ENCODE measurements at regions not wholly inside any gene's neighbourhood (a gene's known extent, or its start where the extent isn't known, plus 50 kb on each side); places are given as distances from the start of the nearest gene placed in this dataset.

DNA sequence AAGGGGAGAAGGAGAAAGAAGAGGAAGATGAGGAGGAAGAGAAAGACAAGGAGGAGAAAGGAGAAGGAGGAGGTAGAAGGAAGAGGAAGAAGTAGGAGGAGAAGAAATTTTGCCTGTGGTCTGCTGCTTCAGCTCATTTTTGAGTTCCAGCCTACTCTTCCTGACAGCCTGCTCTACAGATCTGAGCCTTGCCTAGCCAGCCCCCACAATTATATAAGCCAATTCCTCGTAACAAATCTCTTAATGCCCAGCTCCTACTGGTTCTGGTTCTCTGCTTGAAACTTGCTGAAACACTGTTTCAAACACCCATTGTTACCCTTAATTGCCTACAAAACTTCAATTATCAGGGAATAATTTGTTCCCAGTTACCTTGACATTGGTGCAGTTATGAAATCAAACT, 1014.2 kb upstream of the CELF4 start:
- TF ChIP-seq CTCF (IDR thresholded peaks at IDR 0.05) = no peak
- TF ChIP-seq POLR2A (IDR thresholded peaks at IDR 0.05) = no peak
